H9 (cell line): ENCODE measurements at regions not wholly inside any gene's neighbourhood (a gene's known extent, or its start where the extent isn't known, plus 50 kb on each side); places are given as distances from the start of the nearest gene placed in this dataset.

Experiments
- DNase-seq: peaks from one replicate; pipeline ENCODE4 v3.0.0-alpha.2; 2017
- H2AFZ ChIP-seq: one replicate; pipeline ENCODE4 v1.6.1; 2013; ENCODE audit warnings: mild to moderate bottlenecking, low read length, control low read depth, moderate library complexity
- H2AK5ac ChIP-seq: 2 replicates; pipeline ENCODE4 v1.6.1; 2013; ENCODE audit warnings: low read length, control low read depth, mixed read lengths; ENCODE audit not compliant: insufficient read length
- H2BK120ac ChIP-seq: one replicate; pipeline ENCODE4 v1.6.1; 2013; ENCODE audit warnings: low read depth, mild to moderate bottlenecking, low read length, control low read depth, inconsistent platforms; ENCODE audit not compliant: poor library complexity, severe bottlenecking
- H2BK12ac ChIP-seq: 2 replicates; pipeline ENCODE4 v1.6.1; 2013; ENCODE audit warnings: low read length, control low read depth, mixed read lengths, low read depth; ENCODE audit not compliant: insufficient read length
- H2BK15ac ChIP-seq: 2 replicates; pipeline ENCODE4 v1.6.1; 2013; ENCODE audit warnings: low read depth, low read length, control low read depth
- H2BK20ac ChIP-seq: one replicate; pipeline ENCODE4 v1.6.1; 2013; ENCODE audit warnings: low read depth, mild to moderate bottlenecking, low read length, control low read depth, inconsistent platforms; ENCODE audit not compliant: poor library complexity, severe bottlenecking
- H2BK5ac ChIP-seq: 2 replicates; pipeline ENCODE4 v1.6.1; 2013; ENCODE audit warnings: low read length, control low read depth, mixed read lengths; ENCODE audit not compliant: insufficient read length
- H3K14ac ChIP-seq: 2 replicates; pipeline ENCODE4 v1.6.1; 2013; ENCODE audit warnings: low read length, control low read depth; ENCODE audit not compliant: insufficient read depth
- H3K18ac ChIP-seq: 2 replicates; pipeline ENCODE4 v1.6.1; 2013; ENCODE audit warnings: low read depth, mild to moderate bottlenecking, mixed read lengths, low read length, control low read depth; ENCODE audit not compliant: insufficient read length
- H3K23ac ChIP-seq: 2 replicates; pipeline ENCODE4 v1.6.1; 2013; ENCODE audit warnings: low read length, control low read depth, mixed read lengths, low read depth; ENCODE audit not compliant: insufficient read length
- H3K23me2 ChIP-seq: 2 replicates; pipeline ENCODE4 v1.6.1; 2013; ENCODE audit warnings: low read depth, mild to moderate bottlenecking, mixed read lengths, low read length, control low read depth; ENCODE audit not compliant: insufficient read length, poor library complexity, severe bottlenecking
- H3K27ac ChIP-seq: 2 replicates; pipeline ENCODE4 v1.5.1; 2013; ENCODE audit warnings: low read length, control low read depth, mixed read lengths, low read depth; ENCODE audit not compliant: insufficient read length
- H3K27me3 ChIP-seq: 2 replicates; pipeline ENCODE4 v1.6.1; 2013; ENCODE audit warnings: low read length, control low read depth, inconsistent platforms; ENCODE audit not compliant: insufficient read depth
- H3K4ac ChIP-seq: 2 replicates; pipeline ENCODE4 v1.6.1; 2013; ENCODE audit warnings: low read depth, mild to moderate bottlenecking, control low read depth, inconsistent platforms, low read length, moderate library complexity
- H3K4me1 ChIP-seq: 2 replicates; pipeline ENCODE4 v1.6.1; 2013; ENCODE audit warnings: low read length, control low read depth, inconsistent platforms; ENCODE audit not compliant: insufficient read depth
- H3K4me2 ChIP-seq: 2 replicates; pipeline ENCODE4 v1.6.1; 2013; ENCODE audit warnings: low read length, control low read depth, mixed read lengths; ENCODE audit not compliant: insufficient read length, insufficient read depth
- H3K56ac ChIP-seq: 2 replicates; pipeline ENCODE4 v1.6.1; 2013; ENCODE audit warnings: low read depth, mild to moderate bottlenecking, mixed read lengths, low read length, control low read depth; ENCODE audit not compliant: insufficient read length
- H3K79me1 ChIP-seq: 2 replicates; pipeline ENCODE4 v1.6.1; 2013; ENCODE audit warnings: low read depth, mild to moderate bottlenecking, moderate library complexity, low read length, control low read depth, inconsistent platforms; ENCODE audit not compliant: insufficient read depth, poor library complexity, severe bottlenecking
- H3K79me2 ChIP-seq: 2 replicates; pipeline ENCODE4 v1.6.1; 2013; ENCODE audit warnings: low read length, control low read depth, inconsistent platforms; ENCODE audit not compliant: insufficient read depth
- H3K9ac ChIP-seq: 2 replicates; pipeline ENCODE4 v1.6.1; 2013; ENCODE audit warnings: low read length, control low read depth, mixed read lengths; ENCODE audit not compliant: insufficient read length; ENCODE audit errors: extremely low read depth
- H3K9me3 ChIP-seq: one replicate; pipeline ENCODE4 v1.6.1; 2013; ENCODE audit warnings: low read depth, low read length, inconsistent platforms; ENCODE audit not compliant: control insufficient read depth
- H3T11ph ChIP-seq: one replicate; pipeline ENCODE4 v1.6.1; 2013; ENCODE audit warnings: mild to moderate bottlenecking, low read length, control low read depth, inconsistent platforms
- H4K20me1 ChIP-seq: one replicate; pipeline ENCODE4 v1.6.1; 2013; ENCODE audit not compliant: control insufficient read depth, insufficient read length, insufficient read depth
- H4K5ac ChIP-seq: 2 replicates; pipeline ENCODE4 v1.6.1; 2013; ENCODE audit warnings: low read depth, mild to moderate bottlenecking, mixed read lengths, low read length, control low read depth; ENCODE audit not compliant: insufficient read length
- H4K8ac ChIP-seq: replicated peaks from 2 replicates; pipeline ENCODE4 v1.6.1; 2013; ENCODE audit warnings: low read length, control low read depth, mixed read lengths, low read depth; ENCODE audit not compliant: insufficient read length
- H4K91ac ChIP-seq: 2 replicates; pipeline ENCODE4 v1.6.1; 2013; ENCODE audit warnings: low read depth, mild to moderate bottlenecking, moderate library complexity, mixed read lengths, low read length, control low read depth; ENCODE audit not compliant: insufficient read length
- H3K27ac Mint-ChIP-seq, 3 experiments: 2 replicates in 2 of 3; 3 replicates in 1 of 3; pipeline ENCODE4 v1.8.0; 2020 to 2021; ENCODE audit warnings: mixed read lengths in 3 of 3, mild to moderate bottlenecking in 1 of 3, moderate library complexity in 1 of 3
- H3K27me3 Mint-ChIP-seq: 2 replicates; pipeline ENCODE4 v1.8.0; 2021; ENCODE audit warnings: low read depth, mild to moderate bottlenecking, moderate library complexity, mixed read lengths
- H3K36me3 Mint-ChIP-seq, 3 experiments: 2 replicates in 2 of 3; 3 replicates in 1 of 3; pipeline ENCODE4 v1.8.0; 2020 to 2021; ENCODE audit warnings: low read depth in 3 of 3, mixed read lengths in 3 of 3; ENCODE audit not compliant: insufficient read depth in 1 of 3
- H3K4me1 Mint-ChIP-seq, 2 experiments: 2 replicates each; pipeline ENCODE4 v1.8.0; 2020; ENCODE audit warnings: mixed read lengths in 2 of 2
- H3K4me3 Mint-ChIP-seq, 2 experiments: 2 replicates in 1 of 2; 3 replicates in 1 of 2; pipeline ENCODE4 v1.8.0; 2020 to 2021; ENCODE audit warnings: mild to moderate bottlenecking in 2 of 2, mixed read lengths in 2 of 2, moderate library complexity in 1 of 2
- H3K9me3 Mint-ChIP-seq, 2 experiments: 2 replicates in 1 of 2; 3 replicates in 1 of 2; pipeline ENCODE4 v1.8.0; 2020; ENCODE audit warnings: mild to moderate bottlenecking in 2 of 2, mixed read lengths in 2 of 2, moderate library complexity in 1 of 2
- CTCF ChIP-seq: fragments of 200-600 bp; sonication (generic); conservative IDR thresholded peaks from 3 replicates; pipeline ENCODE4 v1.8.0; 2021; ENCODE audit warnings: antibody characterized with exemption, mild to moderate bottlenecking
- WGBS: extraction: QIAGEN DNeasy Blood & Tissue Kit; methylation state at CpG from one replicate; pipeline ENCODE4 v1.1.7; 2013; ENCODE audit warnings: missing lambda C conversion rate, low lambda C conversion rate, mixed read lengths; ENCODE audit not compliant: insufficient read length; ENCODE audit errors: extremely low coverage; 5-methylcytosine and 5-hydroxymethylcytosine counted together

GRCh38 chr10:21399392-21400035, 126.0 kb downstream of the SKIDA1 start:
- TF ChIP-seq CTCF = no peak
- Histone ChIP-seq H3T11ph (no peak overlapping the region), H3K56ac (no peak overlapping the region), H2AFZ (no peak overlapping the region), H4K8ac (no peak overlapping the region), H3K4me2 (no peak overlapping the region), H3K9me3 (no peaks in the 10 kb centered on the region), H4K5ac (no peak overlapping the region), H3K23me2 (no peaks in the 10 kb centered on the region), H3K18ac (no peak overlapping the region), H3K4ac (no peak overlapping the region), H4K91ac (no peak overlapping the region), H3K23ac (no peak overlapping the region), H3K27me3 (no peaks in the 10 kb centered on the region), H3K14ac (no peak overlapping the region), H2BK12ac (no peak overlapping the region), H3K9ac (no peak overlapping the region), H3K27ac (no peak overlapping the region), H3K79me1 (no peaks in the 10 kb centered on the region), H3K4me1 (peaks cover 5% of the 10 kb centered on the region), H3K79me2 (no peaks in the 10 kb centered on the region), H2BK5ac (no peak overlapping the region), H2BK20ac (no peak overlapping the region), H2BK120ac (no peak overlapping the region), H4K20me1 (no peaks in the 10 kb centered on the region), H2AK5ac (no peak overlapping the region), H2BK15ac (no peak overlapping the region)
- H3K27me3 Mint-ChIP-seq = no peaks in the 10 kb centered on the region
- no CpG with 5 or more reads among the region's 6 CpGs for WGBS
- peaks cover 41 to 46% of the 10 kb centered on the region in 2 experiments for H3K4me1 Mint-ChIP-seq
- H3K4me3 Mint-ChIP-seq = no peak overlapping the region
- no peak for DNase-seq
- 0 out of 7 replicates have a peak overlapping the region, but pooled peaks of 1 of the 3 experiments have one; percentile 39 for H3K27ac Mint-ChIP-seq
- peaks cover 10 to 14% of the 10 kb centered on the region in 2 experiments; a peak in 4 of 5 replicates for H3K9me3 Mint-ChIP-seq
- peaks cover 5 to 12% (median 7%) of the 10 kb centered on the region in 3 experiments; a peak in 6 of 7 replicates for H3K36me3 Mint-ChIP-seq
